ENCODE measurements at regions not wholly inside any gene's neighbourhood (a gene's known extent, or its start where the extent isn't known, plus 50 kb on each side); places are given as distances from the start of the nearest gene placed in this dataset.
A peak's percentile ranks its signal among the peaks of the same experiment; 100 is the strongest.

GRCh38 chr2:194883711-194884110 lies 773.3 kb upstream of the SLC39A10 start:
- Histone ChIP-seq H3K9me2 (ENCODE audit: insufficient read depth, low read length) (no peaks in the 10 kb centered on the region), H3K27ac (ENCODE audit: low read depth, low read length, poor library complexity, severe bottlenecking) (no peak overlapping the region), H3K4me2 (ENCODE audit: low read length) (no peak overlapping the region), H3K9me3 (ENCODE audit: low read length) (no peaks in the 10 kb centered on the region), H4K20me1 (ENCODE audit: insufficient read depth, low read length) (no peaks in the 10 kb centered on the region), H3K36me3 (ENCODE audit: insufficient read depth, low read length) (no peaks in the 10 kb centered on the region), H2AFZ (ENCODE audit: low read length) (no peak overlapping the region), H3K4me3 (ENCODE audit: low read depth, low read length, poor library complexity, severe bottlenecking) (no peak overlapping the region), H3K4me1 (ENCODE audit: insufficient read depth, low read length, poor library complexity, severe bottlenecking) (no peaks in the 10 kb centered on the region), H3K79me2 (ENCODE audit: insufficient read depth, low read depth, low read length) (no peaks in the 10 kb centered on the region)
- intact Hi-C loops (cut with micrococcal nuclease; ENCODE audit: unreplicated experiment): no loop called here
- TF ChIP-seq CTCF (conservative IDR thresholded peaks at IDR 0.05; ENCODE audit: low read length) (no peak), EZH2phosphoT487 (IDR thresholded peaks at IDR 0.05; ENCODE audit: borderline replicate concordance, low read depth, low read length) (no peak)
- POLR2A ChIA-PET: no interaction called here
- no TSS peak for BruUV-seq (replicated peaks)
- no peak for DNase-seq (ENCODE audit: low spot score)
- CTCF ChIA-PET (ENCODE audit: unreplicated experiment): no interaction called here

GRCh38 chr2:194870974-194871535 lies 786.0 kb upstream of the SLC39A10 start:
- Histone ChIP-seq H2AFZ (ENCODE audit: low read length) (no peak overlapping the region), H3K9me2 (ENCODE audit: insufficient read depth, low read length) (no peaks in the 10 kb centered on the region), H4K20me1 (ENCODE audit: insufficient read depth, low read length) (no peaks in the 10 kb centered on the region), H3K4me1 (ENCODE audit: insufficient read depth, low read length, poor library complexity, severe bottlenecking) (no peaks in the 10 kb centered on the region), H3K36me3 (ENCODE audit: insufficient read depth, low read length) (no peaks in the 10 kb centered on the region), H3K27ac (ENCODE audit: low read depth, low read length, poor library complexity, severe bottlenecking) (no peak overlapping the region), H3K9me3 (ENCODE audit: low read length) (no peaks in the 10 kb centered on the region), H3K4me3 (ENCODE audit: low read depth, low read length, poor library complexity, severe bottlenecking) (no peak overlapping the region), H3K79me2 (ENCODE audit: insufficient read depth, low read depth, low read length) (no peaks in the 10 kb centered on the region), H3K4me2 (ENCODE audit: low read length) (no peak overlapping the region)
- ChIA-PET POLR2A (no interaction called here), CTCF (ENCODE audit: unreplicated experiment) (no interaction called here)
- DNase-seq (ENCODE audit: low spot score): no peak
- intact Hi-C loops (cut with micrococcal nuclease; ENCODE audit: unreplicated experiment): no loop called here
- TF ChIP-seq CTCF (conservative IDR thresholded peaks at IDR 0.05; ENCODE audit: low read length): no peak
- TF ChIP-seq EZH2phosphoT487 (IDR thresholded peaks at IDR 0.05; ENCODE audit: borderline replicate concordance, low read depth, low read length): no peak
- BruUV-seq (replicated peaks): no TSS peak

GRCh38 chr2:194867328-194867727 lies 789.7 kb upstream of the SLC39A10 start:
- Histone ChIP-seq H3K4me1 (ENCODE audit: insufficient read depth, low read length, poor library complexity, severe bottlenecking) (no peaks in the 10 kb centered on the region), H3K36me3 (ENCODE audit: insufficient read depth, low read length) (no peaks in the 10 kb centered on the region), H4K20me1 (ENCODE audit: insufficient read depth, low read length) (no peaks in the 10 kb centered on the region), H3K27ac (ENCODE audit: low read depth, low read length, poor library complexity, severe bottlenecking) (no peak overlapping the region), H3K9me2 (ENCODE audit: insufficient read depth, low read length) (no peaks in the 10 kb centered on the region), H3K4me3 (ENCODE audit: low read depth, low read length, poor library complexity, severe bottlenecking) (no peak overlapping the region), H3K79me2 (ENCODE audit: insufficient read depth, low read depth, low read length) (no peaks in the 10 kb centered on the region), H3K4me2 (ENCODE audit: low read length) (no peak overlapping the region), H2AFZ (ENCODE audit: low read length) (no peak overlapping the region), H3K9me3 (ENCODE audit: low read length) (no peaks in the 10 kb centered on the region)
- TF ChIP-seq CTCF (conservative IDR thresholded peaks at IDR 0.05; ENCODE audit: low read length) (peak; percentile 79), EZH2phosphoT487 (IDR thresholded peaks at IDR 0.05; ENCODE audit: borderline replicate concordance, low read depth, low read length) (no peak)
- CTCF ChIA-PET (ENCODE audit: unreplicated experiment): no interaction called here
- POLR2A ChIA-PET: interaction anchor here (0.6 to 1.0 kb wide), 2 partner anchors 20 to 185 kb away, joined by 3 read pairs; no protein-coding TSS in a partner anchor
- no TSS peak for BruUV-seq (replicated peaks)
- intact Hi-C loops (cut with micrococcal nuclease; ENCODE audit: unreplicated experiment): no loop called here
- peak; percentile 40 for DNase-seq (ENCODE audit: low spot score)
